Fibroblast of gingiva (primary cell): ENCODE measurements at regions not wholly inside any gene's neighbourhood (a gene's known extent, or its start where the extent isn't known, plus 50 kb on each side); places are given as distances from the start of the nearest gene placed in this dataset.
A peak's percentile ranks its signal among the peaks of the same experiment; 100 is the strongest.
"Not testable (repeated sequence)": the region's sequence is repeated elsewhere in the genome, so short reads cannot be mapped to it uniquely, and the experiment has no call there.

Experiments
- DNase-seq: peaks from one replicate; pipeline ENCODE4 v3.0.0-alpha.2; 2011; ENCODE audit warnings: low read depth

DNA sequence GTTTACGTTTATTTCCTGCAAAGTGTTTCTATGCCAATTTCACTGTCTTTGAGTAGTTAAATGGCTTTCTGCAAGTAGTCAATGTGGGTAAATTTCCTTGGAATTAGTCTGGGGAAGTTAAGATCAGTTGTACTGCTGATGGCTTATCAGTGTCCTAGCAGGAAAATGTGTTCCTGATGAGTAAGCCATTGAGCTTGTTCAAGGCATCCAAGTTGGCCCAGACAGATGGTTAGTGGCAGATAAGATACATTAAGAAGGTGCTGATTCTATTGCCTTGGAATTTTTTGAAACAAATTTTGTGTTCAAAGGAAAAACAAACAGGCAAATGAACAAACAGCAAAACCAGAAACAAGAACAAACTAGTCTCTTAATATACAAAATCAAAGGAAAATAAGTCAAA, 258.4 kb downstream of the MAP2K6 start:
- DNase-seq = peak; percentile 6

DNA sequence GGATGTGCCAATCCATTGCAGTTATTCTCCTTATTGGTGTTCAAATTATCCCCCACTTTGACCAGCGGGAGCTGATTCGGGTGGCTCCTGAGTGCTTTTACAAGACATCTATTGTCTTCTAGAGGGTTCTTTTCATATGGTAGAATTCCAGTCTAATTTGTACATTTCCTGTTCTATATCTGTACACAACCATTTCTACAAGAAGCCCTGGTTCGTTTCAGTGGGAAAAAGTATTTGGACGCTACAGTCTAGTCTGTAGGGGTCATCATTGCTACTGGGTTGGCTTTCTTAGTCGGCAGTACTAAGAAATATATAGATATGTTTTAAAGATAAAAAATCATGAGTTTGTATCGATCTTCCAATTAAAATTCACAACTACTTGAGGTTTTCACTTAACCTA, 262.6 kb downstream of the MAP2K6 start:
- no peak for DNase-seq

DNA sequence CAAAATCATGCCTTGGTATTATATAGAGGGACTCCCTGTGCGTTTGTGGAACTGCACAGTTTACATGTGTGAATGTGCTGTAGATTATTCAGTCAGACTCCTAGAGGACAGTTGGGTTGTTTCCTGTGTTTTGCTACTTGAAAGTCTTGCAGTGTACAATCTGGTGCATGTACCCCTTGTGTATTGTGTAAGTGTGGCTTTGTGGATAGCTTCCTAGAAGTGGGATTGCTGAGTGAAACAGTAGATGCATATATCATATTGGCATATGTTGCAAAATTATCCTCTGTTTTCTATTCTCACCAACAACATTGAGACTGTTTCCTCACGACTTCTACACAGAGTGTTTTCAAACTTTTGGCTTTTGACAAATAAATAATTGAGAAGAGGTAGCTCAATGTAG, 263.7 kb downstream of the MAP2K6 start:
- peak; percentile 60 for DNase-seq

DNA sequence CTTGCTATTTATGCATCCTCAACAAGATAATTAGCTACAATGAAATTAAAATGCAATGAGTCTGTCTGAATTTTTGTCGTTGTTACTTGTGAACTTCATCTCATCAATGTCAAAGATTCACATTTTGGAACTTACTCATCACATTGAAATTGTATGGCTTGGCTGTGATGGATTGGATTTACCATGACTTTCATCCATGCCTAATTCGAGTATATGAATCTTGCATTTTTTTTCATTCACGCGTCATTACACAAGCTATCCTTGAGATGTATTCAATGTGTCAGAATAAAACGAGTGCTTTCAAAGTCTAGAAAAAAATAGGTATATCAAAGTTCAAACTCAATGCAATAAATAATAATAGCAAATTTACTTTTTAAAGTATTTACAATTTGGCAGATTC, 265.3 kb downstream of the MAP2K6 start:
- DNase-seq = no peak

DNA sequence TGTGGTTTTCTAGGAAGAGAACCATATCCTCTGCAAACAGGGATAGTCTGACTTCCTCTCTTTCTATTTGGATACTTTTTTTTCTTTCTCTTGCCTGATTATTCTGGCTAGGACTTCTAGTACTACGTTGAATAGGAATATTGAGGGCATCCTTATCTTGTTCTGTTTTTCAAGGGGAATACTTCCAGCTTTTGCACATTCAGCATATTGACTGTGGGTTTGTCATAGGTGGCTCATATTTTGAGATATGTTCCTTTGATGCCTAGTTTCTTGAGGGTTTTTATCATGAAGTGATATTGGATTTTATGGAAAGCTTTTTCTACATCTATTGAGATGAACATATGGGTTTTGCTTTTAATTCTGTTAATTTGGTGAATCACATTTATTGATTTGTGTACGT, 269.8 kb downstream of the MAP2K6 start:
- DNase-seq = no peak

DNA sequence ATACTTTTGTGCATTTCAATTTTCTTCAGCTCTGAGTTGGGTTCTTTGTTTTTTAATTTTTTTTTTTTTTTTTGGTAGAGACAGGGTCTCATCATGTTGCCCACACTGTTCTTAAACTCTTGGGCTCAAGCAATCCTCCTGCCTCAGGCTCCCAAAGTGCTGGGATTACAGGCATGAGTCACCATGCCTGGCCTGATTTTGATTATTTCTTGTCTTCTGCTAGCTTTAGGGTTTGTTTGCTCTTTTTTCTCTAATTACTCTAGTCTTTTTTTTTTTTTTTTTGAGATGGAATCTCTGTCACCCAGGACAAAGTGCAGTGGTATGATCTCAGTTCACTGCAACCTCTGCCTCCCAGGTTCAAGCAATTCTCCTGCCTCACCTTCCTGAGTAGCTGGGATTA, 270.7 kb downstream of the MAP2K6 start:
- DNase-seq = peak; percentile 33

DNA sequence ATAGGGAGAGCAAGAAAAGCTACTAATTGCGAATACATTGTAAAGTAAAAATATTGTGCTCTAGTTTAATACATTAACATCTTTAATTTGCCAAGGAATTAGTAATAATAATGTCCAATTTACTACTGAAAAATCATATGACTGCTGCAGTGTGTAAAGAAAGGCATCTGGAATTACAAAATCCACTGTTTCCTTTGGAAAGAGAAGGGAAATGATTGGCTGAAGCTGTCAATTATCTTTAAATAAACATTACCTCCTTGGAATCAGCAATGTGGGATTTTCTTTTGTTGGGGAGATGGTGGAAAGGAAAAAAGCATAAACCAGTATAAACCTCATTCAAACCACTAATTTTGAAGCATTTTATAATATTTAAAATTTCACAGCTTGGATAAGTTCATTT, 276.0 kb downstream of the MAP2K6 start:
- no peak for DNase-seq

DNA sequence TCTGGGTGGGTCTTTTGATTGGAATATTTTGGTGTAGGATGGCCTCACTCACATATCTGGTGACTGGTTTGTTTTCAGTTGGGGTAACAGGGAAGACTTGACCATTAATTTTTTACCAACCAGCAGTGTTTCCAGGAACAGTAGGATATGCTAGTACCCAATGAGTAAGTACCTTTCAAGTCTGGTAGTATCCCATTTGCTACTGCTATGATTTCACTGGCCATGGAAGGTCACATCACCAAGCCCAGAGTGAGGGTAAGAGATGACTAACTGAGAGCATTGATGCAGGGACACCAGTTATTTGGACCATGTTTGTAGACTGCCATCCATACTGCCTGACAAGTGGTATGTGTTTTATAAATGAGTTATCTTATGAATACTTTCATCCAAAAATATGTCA, 277.7 kb downstream of the MAP2K6 start:
- no peak for DNase-seq

DNA sequence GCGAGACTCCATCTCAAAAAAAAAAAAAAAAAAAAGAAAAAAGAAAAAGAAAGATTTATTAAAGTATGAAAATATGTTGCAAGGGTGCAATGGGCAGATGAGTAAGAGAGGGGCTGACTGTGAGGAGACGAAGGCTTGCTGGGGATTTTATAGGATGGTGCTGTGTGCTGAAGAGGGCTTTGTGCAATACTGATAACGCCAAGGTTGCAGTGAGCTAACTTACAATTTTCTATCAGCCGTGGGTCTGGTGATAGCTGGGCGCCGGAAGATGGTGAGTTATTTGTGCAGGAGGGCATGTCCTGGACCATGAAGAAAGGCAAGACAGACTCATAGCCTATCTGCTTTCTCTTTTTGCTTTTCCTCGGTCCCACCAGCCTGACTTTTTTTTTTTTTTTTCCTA, 281.1 kb downstream of the MAP2K6 start:
- DNase-seq = no peak

DNA sequence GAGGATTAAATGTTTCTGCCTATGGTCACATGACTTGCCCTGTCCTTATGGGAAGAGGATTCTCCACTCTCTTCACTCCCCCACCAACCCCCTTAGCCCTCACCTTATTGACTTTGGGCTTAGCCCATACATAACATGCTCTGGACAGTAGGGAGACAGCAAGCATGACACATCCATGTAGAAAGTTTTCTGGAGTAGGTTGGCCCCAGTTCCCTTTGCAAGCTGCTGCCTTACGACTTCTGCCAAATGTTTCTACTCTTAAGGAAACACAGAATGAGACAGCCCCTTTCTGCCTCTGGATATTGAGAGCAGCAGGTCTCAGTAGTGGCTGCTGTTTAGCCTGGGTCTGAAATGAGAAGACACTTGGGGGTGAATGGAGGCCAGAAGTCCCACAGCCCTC, 282.2 kb downstream of the MAP2K6 start:
- no peak for DNase-seq

DNA sequence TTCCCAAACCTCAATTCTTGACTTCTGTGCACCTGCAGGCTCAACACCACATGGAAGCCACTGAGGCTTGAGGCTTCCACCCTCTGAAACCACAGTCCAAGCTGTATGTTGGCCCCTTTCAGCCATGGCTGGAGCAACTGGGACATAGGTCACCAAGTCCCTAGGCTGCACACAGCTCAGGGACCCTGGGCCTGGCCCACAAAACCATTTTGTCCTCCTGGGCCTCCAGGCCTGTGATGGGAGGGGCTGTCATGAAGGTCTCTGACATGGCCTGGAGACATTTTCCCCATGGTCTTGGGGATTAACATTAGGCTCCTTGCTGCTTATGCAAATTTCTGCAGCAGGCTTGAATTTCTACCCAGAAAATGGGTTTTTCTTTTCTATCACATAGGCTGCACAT, 283.9 kb downstream of the MAP2K6 start:
- DNase-seq = not testable (repeated sequence)

DNA sequence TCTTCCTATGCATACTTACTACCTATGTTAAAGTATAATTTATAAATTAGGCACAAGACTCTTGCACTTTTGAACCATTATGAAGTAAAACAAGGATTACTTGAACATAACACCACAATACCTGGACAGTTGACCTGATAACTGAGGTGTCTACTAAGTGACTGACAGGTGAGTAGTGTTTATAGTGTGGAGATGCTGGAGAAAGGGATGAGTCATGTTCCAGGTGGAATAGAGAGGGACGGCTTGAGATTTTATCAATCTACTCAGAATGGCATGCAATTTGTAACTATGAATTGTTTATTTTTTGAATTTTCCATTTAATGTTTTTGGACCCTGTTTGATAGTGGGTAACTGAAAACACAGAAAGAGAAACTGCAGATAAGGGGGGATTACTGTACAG, 287.6 kb downstream of the MAP2K6 start:
- no peak for DNase-seq

DNA sequence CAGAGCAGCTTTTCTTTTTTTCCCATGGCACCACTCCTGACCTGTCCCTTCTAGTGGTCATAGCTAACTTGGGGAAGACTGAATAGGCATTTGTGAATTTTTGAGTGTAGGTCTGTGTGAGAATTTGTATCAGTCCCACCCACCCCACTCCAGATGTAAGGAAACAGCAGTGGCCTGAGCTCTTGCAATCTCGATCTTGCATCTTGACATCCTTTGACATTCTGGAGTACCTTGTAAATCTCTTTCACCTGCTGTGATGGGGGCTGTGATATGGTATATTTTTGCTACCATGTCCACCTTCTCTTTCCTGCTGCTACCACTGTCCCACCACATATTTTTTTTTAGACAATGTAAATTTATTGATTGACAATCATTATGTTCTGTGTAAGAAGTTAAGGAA, 289.3 kb downstream of the MAP2K6 start:
- no peak for DNase-seq

DNA sequence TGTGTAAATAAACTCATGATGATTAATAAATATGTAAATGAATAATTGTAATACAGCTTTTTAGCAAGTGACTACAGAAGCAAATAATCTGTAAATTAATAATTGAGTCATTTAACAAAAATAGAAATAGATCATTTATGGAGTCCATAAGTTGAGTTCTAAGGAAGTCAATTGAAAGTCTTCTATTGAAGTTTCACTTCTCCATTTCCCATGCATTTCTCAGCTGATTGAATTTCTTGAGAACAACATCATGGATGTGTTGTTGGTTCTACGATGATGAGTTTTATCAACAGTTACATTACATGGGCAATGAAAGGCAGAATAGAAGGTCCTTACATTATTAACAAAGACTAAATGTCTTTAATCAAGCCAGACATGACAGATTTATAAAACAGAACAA, 290.4 kb downstream of the MAP2K6 start:
- DNase-seq = no peak

DNA sequence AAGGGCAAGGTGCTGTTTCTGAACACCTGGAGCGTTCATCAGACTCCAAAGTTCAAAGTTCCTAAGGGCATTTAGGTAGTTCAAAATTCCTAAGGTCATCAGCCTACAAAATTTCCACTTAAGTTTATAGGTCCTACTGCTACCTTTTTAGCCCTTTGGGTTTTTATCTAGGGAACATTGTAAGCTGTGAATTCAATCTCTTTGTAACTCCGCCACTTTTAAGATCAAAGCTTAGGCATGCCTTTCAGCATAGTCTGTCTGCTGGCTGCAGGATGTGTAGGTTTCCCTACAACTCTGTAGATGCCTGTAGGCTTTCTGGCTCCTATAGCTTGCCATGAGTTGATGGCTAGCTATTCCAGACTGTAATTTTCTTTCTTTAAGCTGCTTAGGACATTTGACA, 291.6 kb downstream of the MAP2K6 start:
- no peak for DNase-seq

DNA sequence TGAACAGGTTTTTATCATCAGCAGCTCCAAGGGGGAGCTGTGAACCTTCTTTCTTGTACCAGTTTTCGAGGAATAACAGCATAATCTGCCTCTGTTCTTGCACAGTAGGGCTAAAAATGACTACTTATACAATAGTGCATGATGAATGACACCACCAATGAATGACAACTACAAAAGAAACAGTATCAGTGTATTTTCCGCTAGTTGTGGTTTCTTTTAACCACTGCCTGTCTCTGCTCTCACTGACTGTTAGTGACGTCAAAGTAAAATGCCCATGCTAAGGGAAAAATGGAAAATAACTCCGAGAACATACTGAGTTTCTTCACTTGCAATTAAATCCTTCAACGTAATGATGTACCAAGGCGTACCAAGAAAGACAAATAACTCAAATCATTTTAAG, 294.9 kb downstream of the MAP2K6 start:
- no peak for DNase-seq

DNA sequence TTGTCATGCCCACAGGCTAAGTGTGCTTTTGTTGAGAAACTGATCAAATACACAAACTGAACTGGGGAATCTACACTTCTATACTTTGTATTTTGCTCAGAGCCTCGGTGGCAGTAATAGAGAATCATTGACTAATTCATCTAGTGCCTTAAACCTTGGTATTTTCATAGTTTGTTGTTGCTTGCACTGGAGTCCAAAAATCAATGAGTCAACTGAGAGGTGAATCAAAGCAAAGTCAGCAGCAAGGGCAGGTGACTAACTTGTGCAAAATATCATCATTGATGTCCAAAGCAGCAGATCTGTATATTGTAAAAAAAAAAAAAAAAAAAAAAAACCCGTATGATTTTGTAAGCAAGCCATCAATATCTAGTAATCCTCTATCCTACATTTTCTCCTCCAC, 296.4 kb downstream of the MAP2K6 start:
- no peak for DNase-seq

DNA sequence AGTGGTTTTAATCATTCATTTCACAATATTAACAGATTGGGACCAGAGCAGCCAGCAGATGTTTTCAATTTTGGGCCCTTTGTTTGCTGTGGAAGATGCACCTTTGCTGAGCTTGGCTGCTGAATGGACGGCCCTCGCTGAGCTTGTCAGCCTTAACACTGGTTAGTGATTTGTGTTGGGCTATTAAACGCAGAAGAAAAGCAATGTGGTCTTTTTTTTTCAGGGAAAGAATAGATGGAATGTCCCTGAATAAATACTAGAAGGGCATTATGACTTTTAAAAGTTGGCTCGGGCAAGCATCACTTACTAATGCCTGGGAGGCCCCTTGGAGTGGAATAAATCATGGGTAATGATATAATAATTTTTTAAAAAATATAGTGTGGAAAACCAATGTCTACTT, 297.0 kb downstream of the MAP2K6 start:
- no peak for DNase-seq

DNA sequence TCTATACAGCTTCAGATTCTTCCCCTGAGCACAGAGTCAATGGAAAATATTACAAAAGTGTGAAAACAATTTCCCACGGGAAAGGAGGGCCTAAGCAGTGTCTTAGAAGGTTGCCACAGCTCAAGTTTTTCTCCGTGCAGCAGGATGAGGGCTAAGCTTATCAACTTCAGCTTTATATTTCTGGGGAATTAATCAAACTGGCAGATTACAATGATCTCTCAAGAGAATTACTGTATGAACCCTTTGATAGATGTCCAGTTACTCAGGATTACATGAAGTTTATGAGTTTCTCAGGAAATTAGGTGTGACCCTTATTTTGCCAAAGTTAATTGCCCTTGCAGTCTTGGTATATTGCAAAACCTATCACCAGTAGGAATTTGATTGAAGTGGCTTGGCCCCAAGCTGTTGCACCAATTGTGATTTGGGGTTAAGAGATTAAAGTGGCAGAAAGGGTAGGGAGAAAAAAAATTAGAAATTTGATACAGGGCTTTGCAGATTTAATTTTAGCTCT, 298.4 kb downstream of the MAP2K6 start:
- DNase-seq = no peak

DNA sequence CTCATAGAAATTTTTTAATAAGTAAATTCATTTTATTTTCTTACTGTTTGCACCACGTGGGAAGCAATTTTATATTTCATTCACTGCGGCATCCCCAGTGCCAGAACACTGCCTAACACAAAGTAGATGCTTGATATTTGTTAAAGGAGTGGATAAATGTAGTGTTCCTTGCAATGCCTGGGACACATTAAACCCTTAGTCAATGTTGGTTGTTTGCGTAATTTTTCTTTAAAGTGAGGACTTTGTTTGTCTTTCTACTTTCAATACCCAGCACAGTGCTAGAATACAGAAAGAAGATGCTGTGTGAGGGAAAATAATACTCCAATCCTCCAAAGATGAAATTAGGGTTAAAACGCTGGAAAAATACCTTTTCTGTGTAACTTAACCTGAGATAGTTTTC, 299.3 kb downstream of the MAP2K6 start:
- no peak for DNase-seq

DNA sequence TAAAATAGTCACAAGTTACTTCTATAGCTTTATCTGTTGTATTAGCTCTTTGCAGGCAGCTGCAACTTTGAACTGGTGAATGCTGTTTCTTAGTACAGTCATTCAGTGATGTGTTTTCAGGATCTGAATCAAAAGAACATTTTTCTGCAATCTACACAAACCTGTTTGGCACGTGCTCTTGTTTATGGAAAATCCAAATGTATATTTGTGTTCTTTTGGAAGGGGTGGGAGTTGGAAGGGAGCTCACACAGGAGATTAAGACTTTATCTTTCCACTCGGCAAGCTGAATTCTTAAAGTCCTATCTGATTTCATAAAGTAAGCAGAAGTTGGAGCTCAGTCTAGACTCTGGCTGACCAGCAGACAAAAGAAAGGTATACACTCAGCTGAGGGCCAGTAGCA, 300.2 kb downstream of the MAP2K6 start:
- DNase-seq = no peak

DNA sequence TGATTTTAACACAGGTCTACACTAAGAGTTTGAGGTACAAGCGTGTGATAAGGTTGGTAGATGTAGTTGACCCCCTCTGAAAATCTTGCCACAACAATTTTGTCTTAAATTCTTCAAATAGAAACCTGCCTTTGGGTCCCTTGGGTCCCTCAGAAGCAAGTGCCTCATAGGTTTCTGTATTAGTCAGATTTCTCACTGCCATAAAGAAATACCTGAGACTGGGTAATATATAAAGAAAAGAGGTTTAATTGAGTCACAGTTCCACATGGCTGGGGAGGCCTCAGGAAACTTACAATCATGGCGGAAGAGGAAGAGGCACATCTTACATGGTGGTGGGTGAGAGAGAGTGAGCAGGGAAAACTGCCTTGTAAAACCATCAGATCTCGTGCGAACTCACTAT, 301.2 kb downstream of the MAP2K6 start:
- no peak for DNase-seq

DNA sequence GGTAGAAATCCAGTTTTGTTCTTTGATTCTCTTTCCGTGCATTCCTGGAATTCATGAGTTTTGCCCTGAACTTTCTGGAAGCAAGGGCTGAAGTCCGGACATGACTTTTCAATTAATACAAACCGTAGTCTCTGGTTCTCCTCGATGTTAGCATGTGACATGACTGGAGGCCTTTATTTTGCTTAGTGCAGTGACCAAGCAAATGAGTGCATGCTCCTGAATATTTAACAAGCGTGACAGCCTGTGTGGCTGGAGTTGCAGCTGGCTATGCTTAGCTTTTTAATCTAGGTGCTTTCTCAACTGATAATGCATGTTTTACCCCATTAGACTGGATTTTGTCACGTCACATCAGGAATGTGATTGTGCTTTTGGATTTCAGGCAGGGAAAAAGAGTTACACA, 302.1 kb downstream of the MAP2K6 start:
- DNase-seq = peak; percentile 56

DNA sequence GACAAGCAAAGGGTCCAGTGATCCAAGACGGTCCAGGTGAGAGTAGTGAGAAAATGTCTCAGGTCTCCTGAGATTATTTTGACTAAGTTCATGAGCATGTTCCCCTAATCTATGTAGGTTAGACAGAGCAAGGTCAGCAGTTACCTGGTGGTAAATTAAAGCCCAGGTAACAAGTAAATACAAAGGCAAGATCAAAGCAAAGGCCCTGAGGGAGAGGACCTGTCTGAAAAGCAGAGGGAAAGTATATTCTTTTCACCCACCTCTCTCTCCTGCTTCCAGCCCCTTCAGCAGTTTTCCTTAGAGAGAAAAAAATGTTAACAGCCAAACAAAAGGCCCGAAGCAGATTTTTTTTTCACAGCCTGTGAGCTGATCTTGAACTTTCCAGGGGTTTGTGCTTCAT, 302.7 kb downstream of the MAP2K6 start:
- DNase-seq = no peak

DNA sequence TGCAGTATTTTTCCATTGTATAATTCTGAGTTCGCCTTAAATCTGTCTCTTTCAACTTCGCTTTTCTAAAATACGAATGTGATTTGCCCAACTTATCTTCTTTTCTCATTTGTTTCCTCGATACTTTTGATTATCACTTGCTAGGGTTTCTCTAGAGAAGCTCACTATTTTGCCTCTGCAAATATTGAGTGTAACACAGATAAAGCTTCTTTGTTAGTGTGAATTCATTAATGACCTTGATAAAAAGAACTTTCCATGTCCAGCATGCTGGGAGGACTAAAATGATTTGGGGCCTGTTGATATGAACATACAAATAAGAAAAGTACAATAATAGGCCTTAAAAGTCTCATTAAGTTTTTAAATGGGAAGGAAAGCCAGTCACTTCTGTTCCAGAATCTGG, 303.3 kb downstream of the MAP2K6 start:
- DNase-seq = no peak
